ENCODE measurements at regions not wholly inside any gene's neighbourhood (a gene's known extent, or its start where the extent isn't known, plus 50 kb on each side); places are given as distances from the start of the nearest gene placed in this dataset.

GRCh38 chr6:23350752-23351453 is 775.1 kb upstream of the NRSN1 start:
- Histone ChIP-seq H3K27me3 (no peaks in the 10 kb centered on the region), H3K4me3 (no peak overlapping the region), H3K4me1 (replicated peaks in 1 of 2) (no peaks in the 10 kb centered on the region), H3K9me3 (replicated peaks in 1 of 3) (no peaks in the 10 kb centered on the region), H3K36me3 (replicated peaks in 1 of 2) (no peaks in the 10 kb centered on the region), H3K27ac (no peak overlapping the region)
- DNase-seq: no peak
- intact Hi-C loops (cut with DNase I): no loop called here
- 54 to 77% (median 66%) methylated on average over 2 of the region's 2 CpGs for WGBS, 4 donors
- no peak for TF ChIP-seq CTCF (IDR thresholded peaks at IDR 0.05)
- no peak for TF ChIP-seq POLR2A (IDR thresholded peaks at IDR 0.05)

- Histone ChIP-seq H3K9me3 (replicated peaks in 1 of 3) (no peaks in the 10 kb centered on the region), H3K4me3 (no peak overlapping the region), H3K36me3 (replicated peaks in 1 of 2) (no peaks in the 10 kb centered on the region), H3K27me3 (no peaks in the 10 kb centered on the region), H3K4me1 (replicated peaks in 1 of 2) (no peaks in the 10 kb centered on the region), H3K27ac (no peak overlapping the region)
- intact Hi-C loops (cut with DNase I): no loop called here
- no peak for TF ChIP-seq CTCF (IDR thresholded peaks at IDR 0.05)
- TF ChIP-seq POLR2A (IDR thresholded peaks at IDR 0.05): no peak
- DNase-seq: no peak
These were observed 772.0 kb upstream of the NRSN1 start for GRCh38 chr6:23354004-23354403.

- no peak for DNase-seq
- Histone ChIP-seq H3K4me1 (replicated peaks in 1 of 2) (no peaks in the 10 kb centered on the region), H3K36me3 (replicated peaks in 1 of 2) (no peaks in the 10 kb centered on the region), H3K4me3 (no peak overlapping the region), H3K27ac (no peak overlapping the region), H3K9me3 (replicated peaks in 1 of 3) (no peaks in the 10 kb centered on the region), H3K27me3 (no peaks in the 10 kb centered on the region)
- 18 to 26% (median 20%) methylated on average over 2 of the region's 2 CpGs for WGBS, 4 donors
- intact Hi-C loops (cut with DNase I): no loop called here
- TF ChIP-seq POLR2A (IDR thresholded peaks at IDR 0.05) (no peak), CTCF (IDR thresholded peaks at IDR 0.05) (no peak)
These were observed 768.7 kb upstream of the NRSN1 start for GRCh38 chr6:23357185-23357766.

GRCh38 chr6:23365732-23366131 is 760.3 kb upstream of the NRSN1 start:
- Histone ChIP-seq H3K4me1 (replicated peaks in 1 of 2) (no peaks in the 10 kb centered on the region), H3K27ac (no peak overlapping the region), H3K27me3 (no peaks in the 10 kb centered on the region), H3K36me3 (replicated peaks in 1 of 2) (no peaks in the 10 kb centered on the region), H3K4me3 (no peak overlapping the region), H3K9me3 (replicated peaks in 1 of 3) (no peaks in the 10 kb centered on the region)
- no peak for DNase-seq
- intact Hi-C loops (cut with DNase I): no loop called here
- 57 to 78% (median 65%) methylated on average over 1 of the region's 1 CpG for WGBS, 4 donors
- TF ChIP-seq CTCF (IDR thresholded peaks at IDR 0.05) (no peak), POLR2A (IDR thresholded peaks at IDR 0.05) (no peak)
